Neural progenitor cell (in vitro differentiated cells): ENCODE measurements at regions not wholly inside any gene's neighbourhood (a gene's known extent, or its start where the extent isn't known, plus 50 kb on each side); places are given as distances from the start of the nearest gene placed in this dataset.

ENCODE experiments used
- DNase-seq: peaks from one replicate; pipeline ENCODE4 v3.0.0-alpha.2; 2016; ENCODE audit warnings: low spot score
- H2AFZ ChIP-seq: fragments of 200-600 bp; sonication (generic); replicated peaks from 2 replicates; pipeline ENCODE4 v1.6.1; 2016; ENCODE audit warnings: antibody characterized with exemption
- H3F3A ChIP-seq: fragments of 200-600 bp; sonication (generic); 2 replicates; pipeline ENCODE4 v1.6.1; 2016; ENCODE audit warnings: antibody characterized with exemption, low read depth
- H3K27ac ChIP-seq: fragments of 200-600 bp; sonication (generic); 2 replicates; pipeline ENCODE4 v1.5.1; 2016; ENCODE audit warnings: mild to moderate bottlenecking
- H3K27me3 ChIP-seq: fragments of 200-600 bp; sonication (generic); 2 replicates; pipeline ENCODE4 v1.6.1; 2016; ENCODE audit warnings: mild to moderate bottlenecking, moderate library complexity
- H3K36me3 ChIP-seq: fragments of 200-600 bp; sonication (generic); 2 replicates; pipeline ENCODE4 v1.5.1; 2016
- H3K4me1 ChIP-seq: fragments of 200-600 bp; sonication (generic); 2 replicates; pipeline ENCODE4 v1.6.1; 2016; ENCODE audit warnings: mixed run types
- H3K4me2 ChIP-seq: fragments of 200-600 bp; sonication (generic); 2 replicates; pipeline ENCODE4 v1.6.1; 2016
- H3K4me3 ChIP-seq: fragments of 200-600 bp; sonication (generic); 2 replicates; pipeline ENCODE4 v1.5.1; 2016
- H3K79me2 ChIP-seq: fragments of 200-600 bp; sonication (generic); 2 replicates; pipeline ENCODE4 v1.6.1; 2016; ENCODE audit warnings: low read depth
- H3K9ac ChIP-seq: fragments of 200-600 bp; sonication (generic); 2 replicates; pipeline ENCODE4 v1.6.1; 2016
- H3K9me3 ChIP-seq: fragments of 200-600 bp; sonication (generic); 2 replicates; pipeline ENCODE4 v1.5.1; 2016; ENCODE audit warnings: low read depth
- H4K20me1 ChIP-seq: fragments of 200-600 bp; sonication (generic); 2 replicates; pipeline ENCODE4 v1.6.1; 2016; ENCODE audit warnings: low read depth
- H3K27ac Mint-ChIP-seq: 3 replicates; pipeline ENCODE4 v1.8.0; 2021; ENCODE audit warnings: mixed read lengths
- H3K27me3 Mint-ChIP-seq: 2 replicates; pipeline ENCODE4 v1.8.0; 2022; ENCODE audit warnings: low read depth, mild to moderate bottlenecking, inconsistent platforms, moderate library complexity, mixed read lengths; ENCODE audit not compliant: insufficient read depth
- H3K36me3 Mint-ChIP-seq: 3 replicates; pipeline ENCODE4 v1.8.0; 2021; ENCODE audit warnings: mixed read lengths
- H3K4me1 Mint-ChIP-seq: 3 replicates; pipeline ENCODE4 v1.8.0; 2021; ENCODE audit warnings: mixed read lengths
- H3K4me3 Mint-ChIP-seq: 3 replicates; pipeline ENCODE4 v1.8.0; 2021; ENCODE audit warnings: mild to moderate bottlenecking, moderate library complexity, mixed read lengths
- H3K9me3 Mint-ChIP-seq: 3 replicates; pipeline ENCODE4 v1.8.0; 2020; ENCODE audit warnings: mixed read lengths
- EZH2 ChIP-seq: fragments of 200-600 bp; sonication (generic); IDR thresholded peaks from 2 replicates; pipeline ENCODE4 v1.6.1; 2017; ENCODE audit warnings: antibody characterized with exemption, mild to moderate bottlenecking, moderate library complexity
- EZH2phosphoT487 ChIP-seq: fragments of 200-600 bp; sonication (generic); IDR thresholded peaks from 2 replicates; pipeline ENCODE4 v1.6.1; 2017; ENCODE audit warnings: antibody characterized with exemption
- TF ChIP-seq, protein P1 (sequence below): fragments of 200-600 bp; sonication (generic); IDR thresholded peaks from 2 replicates; pipeline ENCODE4 v1.5.1; 2017; ENCODE audit warnings: antibody characterized with exemption, mild to moderate bottlenecking

DNA sequence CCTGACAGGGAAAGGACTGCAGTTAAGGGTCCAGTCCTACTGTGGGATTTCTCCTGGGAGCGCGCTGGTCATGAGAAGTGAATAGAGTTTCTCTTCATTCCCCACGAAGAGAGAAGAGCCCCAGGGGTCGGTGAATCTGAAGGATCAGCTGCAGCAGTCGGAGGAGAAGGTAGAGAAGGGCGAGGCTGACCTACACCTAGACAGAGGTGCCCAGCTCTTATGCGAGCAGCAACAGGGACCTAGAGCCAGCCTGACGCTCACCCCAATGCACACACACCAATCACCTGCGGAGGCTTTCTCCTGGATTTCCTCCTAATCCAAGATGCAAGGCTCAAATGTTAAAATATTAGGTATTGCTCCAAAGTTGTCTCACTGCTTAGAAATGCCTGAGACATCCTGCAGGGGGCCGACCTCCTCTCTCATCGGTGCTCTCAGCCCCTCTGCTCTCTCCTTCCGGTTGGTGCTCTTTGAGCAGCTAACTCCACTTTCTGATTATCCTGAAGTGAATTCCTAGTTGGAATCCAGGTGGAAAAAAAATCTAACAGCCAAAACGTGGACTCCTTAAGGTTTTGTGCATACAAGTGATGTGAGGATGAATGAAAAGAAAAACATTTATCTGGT, 176.4 kb downstream of the AHR start:
- Histone ChIP-seq H3K4me3 (no peak overlapping the region), H4K20me1 (no peaks in the 10 kb centered on the region), H3K9ac (no peak overlapping the region), H3K9me3 (no peaks in the 10 kb centered on the region), H3F3A (no peaks in the 10 kb centered on the region), H3K36me3 (no peaks in the 10 kb centered on the region), H3K4me2 (no peak overlapping the region), H3K27ac (no peak overlapping the region), H3K79me2 (no peaks in the 10 kb centered on the region), H2AFZ (no peak overlapping the region), H3K27me3 (no peaks in the 10 kb centered on the region), H3K4me1 (no peaks in the 10 kb centered on the region)
- Mint-ChIP-seq H3K36me3 (no peaks in the 10 kb centered on the region), H3K4me3 (no peak overlapping the region), H3K27ac (peak overlapping the region; percentile 2), H3K27me3 (no peaks in the 10 kb centered on the region), H3K4me1 (no peaks in the 10 kb centered on the region), H3K9me3 (no peaks in the 10 kb centered on the region)
- TF ChIP-seq EZH2phosphoT487 (no peak), EZH2 (no peak)
- TF ChIP-seq, protein P1, sequence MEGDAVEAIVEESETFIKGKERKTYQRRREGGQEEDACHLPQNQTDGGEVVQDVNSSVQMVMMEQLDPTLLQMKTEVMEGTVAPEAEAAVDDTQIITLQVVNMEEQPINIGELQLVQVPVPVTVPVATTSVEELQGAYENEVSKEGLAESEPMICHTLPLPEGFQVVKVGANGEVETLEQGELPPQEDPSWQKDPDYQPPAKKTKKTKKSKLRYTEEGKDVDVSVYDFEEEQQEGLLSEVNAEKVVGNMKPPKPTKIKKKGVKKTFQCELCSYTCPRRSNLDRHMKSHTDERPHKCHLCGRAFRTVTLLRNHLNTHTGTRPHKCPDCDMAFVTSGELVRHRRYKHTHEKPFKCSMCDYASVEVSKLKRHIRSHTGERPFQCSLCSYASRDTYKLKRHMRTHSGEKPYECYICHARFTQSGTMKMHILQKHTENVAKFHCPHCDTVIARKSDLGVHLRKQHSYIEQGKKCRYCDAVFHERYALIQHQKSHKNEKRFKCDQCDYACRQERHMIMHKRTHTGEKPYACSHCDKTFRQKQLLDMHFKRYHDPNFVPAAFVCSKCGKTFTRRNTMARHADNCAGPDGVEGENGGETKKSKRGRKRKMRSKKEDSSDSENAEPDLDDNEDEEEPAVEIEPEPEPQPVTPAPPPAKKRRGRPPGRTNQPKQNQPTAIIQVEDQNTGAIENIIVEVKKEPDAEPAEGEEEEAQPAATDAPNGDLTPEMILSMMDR = peak; percentile 42
- DNase-seq = peak; percentile 39

DNA sequence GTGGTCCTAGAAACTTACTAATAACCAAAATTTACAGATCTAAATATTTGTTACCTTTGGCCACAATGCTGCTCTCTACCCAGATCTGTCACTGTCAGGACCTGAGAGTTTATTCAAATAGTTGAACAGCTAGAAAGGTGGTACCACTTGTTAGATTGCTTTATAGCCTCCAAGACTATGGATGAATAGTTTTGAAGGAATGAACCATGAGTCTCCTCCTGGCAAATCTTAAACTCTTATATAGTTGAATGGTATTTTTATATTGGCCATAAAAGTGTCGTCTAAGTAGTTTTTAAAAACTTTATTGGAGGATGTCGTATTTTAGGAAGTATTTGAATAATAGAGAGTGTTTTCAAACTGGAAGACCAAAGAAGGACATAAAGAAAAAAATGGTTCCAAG, 178.7 kb downstream of the AHR start:
- no peaks in the 10 kb centered on the region for H4K20me1 ChIP-seq
- H3K27ac ChIP-seq = no peak overlapping the region
- Mint-ChIP-seq H3K4me1 (no peaks in the 10 kb centered on the region), H3K27me3 (no peaks in the 10 kb centered on the region), H3K27ac (no peak overlapping the region), H3K9me3 (no peaks in the 10 kb centered on the region), H3K36me3 (no peaks in the 10 kb centered on the region), H3K4me3 (no peak overlapping the region)
- no peaks in the 10 kb centered on the region for H3F3A ChIP-seq
- H3K4me2 ChIP-seq = no peak overlapping the region
- H3K36me3 ChIP-seq = no peaks in the 10 kb centered on the region
- H3K9me3 ChIP-seq = no peaks in the 10 kb centered on the region
- DNase-seq = no peak
- H2AFZ ChIP-seq = no peak overlapping the region
- no peak overlapping the region for H3K9ac ChIP-seq
- H3K4me3 ChIP-seq = no peak overlapping the region
- TF ChIP-seq EZH2 = no peak
- TF ChIP-seq, protein P1 = no peak
- no peak for TF ChIP-seq EZH2phosphoT487
- H3K79me2 ChIP-seq = no peaks in the 10 kb centered on the region
- H3K27me3 ChIP-seq = no peaks in the 10 kb centered on the region
- H3K4me1 ChIP-seq = no peaks in the 10 kb centered on the region

DNA sequence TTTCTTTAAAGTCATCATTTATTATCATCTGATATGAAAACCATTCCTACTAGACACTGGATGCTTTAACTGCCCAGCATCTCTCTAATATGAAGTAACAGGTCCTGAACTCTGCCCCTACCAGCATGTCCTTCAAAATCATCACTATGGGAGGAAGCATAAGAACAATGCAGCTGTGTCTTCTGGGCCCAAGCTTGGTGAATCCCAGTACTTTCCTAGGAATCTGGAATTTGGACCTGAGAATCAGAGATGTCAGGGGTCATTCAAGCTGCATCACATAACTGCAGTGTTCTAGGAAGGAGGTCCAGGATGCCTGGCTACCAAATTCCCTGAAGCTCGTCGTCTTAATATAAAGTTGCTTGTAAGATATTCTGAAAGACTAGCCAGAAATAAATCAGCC, 182.7 kb downstream of the AHR start:
- no peak overlapping the region for H3K9ac ChIP-seq
- H3K4me3 Mint-ChIP-seq = no peak overlapping the region
- no peak overlapping the region for H2AFZ ChIP-seq
- no peaks in the 10 kb centered on the region for H3K36me3 Mint-ChIP-seq
- H3F3A ChIP-seq = no peaks in the 10 kb centered on the region
- no peaks in the 10 kb centered on the region for H3K36me3 ChIP-seq
- no peak overlapping the region for H3K27ac Mint-ChIP-seq
- no peaks in the 10 kb centered on the region for H3K27me3 ChIP-seq
- H4K20me1 ChIP-seq = no peaks in the 10 kb centered on the region
- H3K79me2 ChIP-seq = no peaks in the 10 kb centered on the region
- H3K27ac ChIP-seq = no peak overlapping the region
- H3K4me1 Mint-ChIP-seq = no peaks in the 10 kb centered on the region
- no peaks in the 10 kb centered on the region for H3K4me1 ChIP-seq
- no peaks in the 10 kb centered on the region for H3K9me3 Mint-ChIP-seq
- no peak for DNase-seq
- no peak overlapping the region for H3K4me3 ChIP-seq
- H3K9me3 ChIP-seq = no peaks in the 10 kb centered on the region
- no peak overlapping the region for H3K4me2 ChIP-seq
- no peaks in the 10 kb centered on the region for H3K27me3 Mint-ChIP-seq
- TF ChIP-seq, protein P1 = no peak
- TF ChIP-seq EZH2 (no peak), EZH2phosphoT487 (no peak)
